K562 (cell line): ENCODE measurements at regions not wholly inside any gene's neighbourhood (a gene's known extent, or its start where the extent isn't known, plus 50 kb on each side); places are given as distances from the start of the nearest gene placed in this dataset.

Source experiments
- ATAC-seq: fragments of 200-7000 bp; cut with Tn5 transposase; 3 replicates; pipeline ENCODE4 v1.9.1; 2020; ENCODE audit warnings: moderate library complexity
- BruUV-seq: library from RNA; stranded (reverse); fragments of 400-500 nt; replicated peaks from 2 replicates; lab custom pipeline; 2021; lab: Mats Ljungman, UMichigan
- CTCF ChIA-PET: fragments of 300-600 bp; formaldehyde crosslinking; extraction: SDS; loops from one replicate; lab custom pipeline; 2021; ENCODE audit warnings: low intra/inter-chr PET ratio; lab: Yijun Ruan, JAX
- POLR2A ChIA-PET: fragments of 300-600, 350-650 bp; sonication (Branson Sonifier 250); formaldehyde crosslinking; extraction: SDS; loops from one replicate; lab custom pipeline; 2021; ENCODE audit warnings: antibody characterized with exemption, inconsistent platforms; lab: Yijun Ruan, JAX
- DNase-seq, 4 experiments: peaks; one replicate each; pipeline versions ENCODE4 v3.0.0 to v3.0.0-alpha.2; 2011 to 2018; ENCODE audit warnings: low spot score in 3 of 4, mixed read lengths in 3 of 4; ENCODE audit errors: extremely low read depth in 1 of 4
- FAIRE-seq: peaks from 2 replicates; lab custom pipeline; 2011; peaks lifted over from hg19 to GRCh38; lab: Jason Lieb, UNC
- H2AFZ ChIP-seq: 2 replicates; pipeline ENCODE4 v1.6.0; 2011; ENCODE audit warnings: low read depth, low read length, control low read depth, inconsistent platforms
- H3K27ac ChIP-seq: fragments of 200-600 bp; 3 replicates; pipeline ENCODE4 v1.8.0; 2011; ENCODE audit warnings: low read depth, mild to moderate bottlenecking, control low read depth, inconsistent platforms, low read length, moderate library complexity, mixed read lengths; ENCODE audit errors: extremely low read depth
- H3K27me3 ChIP-seq, 2 experiments: fragments of 300-600 bp in 1 of 2; 2 replicates in 1 of 2; 3 replicates in 1 of 2; pipeline versions ENCODE4 v1.6.0 to v1.8.0; 2011; ENCODE audit warnings: inconsistent platforms in 2 of 2, low read length in 2 of 2, mild to moderate bottlenecking in 1 of 2, mixed read lengths in 1 of 2, moderate library complexity in 1 of 2; ENCODE audit not compliant: control insufficient read depth in 2 of 2, insufficient read depth in 2 of 2
- H3K36me3 ChIP-seq: fragments of 300-600 bp; 3 replicates; pipeline ENCODE4 v1.8.0; 2011; ENCODE audit warnings: mild to moderate bottlenecking, low read length, inconsistent platforms; ENCODE audit not compliant: control insufficient read depth, insufficient read depth
- H3K4me1 ChIP-seq, 2 experiments: fragments of 200-600 bp in 1 of 2; replicated peaks in 1 of 2; 2 replicates in 1 of 2; 3 replicates in 1 of 2; pipeline versions ENCODE4 v1.5.1 to v1.8.0; 2011; ENCODE audit warnings: inconsistent platforms in 2 of 2, low read length in 2 of 2, mild to moderate bottlenecking in 1 of 2, mixed read lengths in 1 of 2, moderate library complexity in 1 of 2; ENCODE audit not compliant: control insufficient read depth in 2 of 2, insufficient read depth in 2 of 2
- H3K4me2 ChIP-seq: 2 replicates; pipeline ENCODE4 v1.6.1; 2011; ENCODE audit warnings: low read length, control low read depth, inconsistent platforms, mixed read lengths; ENCODE audit not compliant: insufficient read depth
- H3K4me3 ChIP-seq: fragments of 200-600 bp; sonication (generic), shearing (Covaris generic); 2 replicates; pipeline ENCODE4 v1.5.1; 2016; ENCODE audit warnings: control low read depth, inconsistent platforms
- H3K79me2 ChIP-seq: fragments of 200-600 bp; 3 replicates; pipeline ENCODE4 v1.8.0; 2011; ENCODE audit warnings: low read length, inconsistent platforms; ENCODE audit not compliant: control insufficient read depth, insufficient read depth
- H3K9ac ChIP-seq, 2 experiments: 2 replicates each; pipeline versions ENCODE4 v1.6.0 to v1.6.1; 2011; ENCODE audit warnings: low read depth in 2 of 2, low read length in 2 of 2, control low read depth in 1 of 2, inconsistent platforms in 1 of 2, mild to moderate bottlenecking in 1 of 2, mixed read lengths in 1 of 2; ENCODE audit not compliant: insufficient read depth in 1 of 2
- H3K9me1 ChIP-seq: one replicate; pipeline ENCODE4 v1.6.0; 2011; ENCODE audit warnings: inconsistent platforms, mild to moderate bottlenecking, low read length, moderate library complexity; ENCODE audit not compliant: control insufficient read depth, insufficient read depth
- H3K9me3 ChIP-seq: replicated peaks from 2 replicates; pipeline ENCODE4 v1.5.1; 2011; ENCODE audit warnings: low read depth, low read length, inconsistent platforms; ENCODE audit not compliant: control insufficient read depth, insufficient read depth
- H4K20me1 ChIP-seq: replicated peaks from 2 replicates; pipeline ENCODE4 v1.6.1; 2011; ENCODE audit warnings: low read length, inconsistent platforms, mixed read lengths; ENCODE audit not compliant: control insufficient read depth, insufficient read depth
- CBX8 ChIP-seq: fragments of 200-600 bp; sonication (generic); IDR thresholded peaks from 2 replicates; pipeline ENCODE4 v1.6.1; 2012; ENCODE audit warnings: borderline replicate concordance, mixed run types, low read depth, mild to moderate bottlenecking, moderate library complexity, mixed read lengths, low read length, control low read depth, inconsistent platforms; ENCODE audit not compliant: poor library complexity, severe bottlenecking; ENCODE audit errors: extremely low read depth
- DPF2 ChIP-seq: fragments of 450-650 bp; IDR thresholded peaks from 2 replicates; pipeline ENCODE4 v1.6.1; 2016
- KHSRP ChIP-seq: fragments of 450-650 bp; IDR thresholded peaks from 2 replicates; pipeline ENCODE4 v1.6.1; 2017
- LARP7 ChIP-seq: fragments of 450-650 bp; IDR thresholded peaks from 2 replicates; pipeline ENCODE4 v1.6.1; 2016
- MED1 ChIP-seq: sonication (generic); formaldehyde crosslinking; IDR thresholded peaks from 2 replicates; pipeline ENCODE4 v1.8.1; 2023; ENCODE audit warnings: missing genetic modification reagents, borderline replicate concordance
- NFE2L1 ChIP-seq: fragments of 450-650 bp; IDR thresholded peaks from 2 replicates; pipeline ENCODE4 v1.6.1; 2016; ENCODE audit warnings: missing genetic modification characterization, low read depth, mild to moderate bottlenecking, missing compliant biosample characterization, moderate library complexity, borderline replicate concordance
- PHF21A ChIP-seq: fragments of 450-650 bp; IDR thresholded peaks from 2 replicates; pipeline ENCODE4 v1.6.1; 2017; ENCODE audit warnings: low read depth, borderline replicate concordance
- RFX5 ChIP-seq: IDR thresholded peaks from 2 replicates; pipeline ENCODE4 v1.6.1; 2011; ENCODE audit warnings: low read depth, mild to moderate bottlenecking, improper control_type of control experiment, low read length
- SMAD1 ChIP-seq: fragments of 150-350 bp; IDR thresholded peaks from 2 replicates; pipeline ENCODE4 v1.6.1; 2014; ENCODE audit warnings: low read length, low read depth; ENCODE audit not compliant: partially characterized antibody
- ZFX ChIP-seq: sonication (generic); formaldehyde crosslinking; IDR thresholded peaks from 2 replicates; pipeline ENCODE4 v1.8.0; 2022; ENCODE audit warnings: mild to moderate bottlenecking, missing genetic modification reagents, moderate library complexity
- ZNF232 ChIP-seq: sonication (generic); formaldehyde crosslinking; IDR thresholded peaks from 2 replicates; pipeline ENCODE4 v1.8.0; 2022; ENCODE audit warnings: mild to moderate bottlenecking, missing genetic modification reagents
- ZNF717 ChIP-seq: fragments of 250-450 bp; sonication (Bioruptor Pico); IDR thresholded peaks from 2 replicates; pipeline ENCODE4 v1.5.0; 2021
- WGBS: fragments of 100-300 bp; shearing (Covaris generic); methylation state at CpG from one replicate; pipeline ENCODE4 v1.1.6; 2016; ENCODE audit warnings: low coverage, mixed read lengths; ENCODE audit not compliant: insufficient coverage; ENCODE audit errors: missing lambda C conversion rate; 5-methylcytosine and 5-hydroxymethylcytosine counted together
- in situ Hi-C: fragments of 300-500 bp; cut with MboI; formaldehyde crosslinking; loops from 4 replicates; pipeline ENCODE4 v1.15.0; 2018; ENCODE audit warnings: inconsistent platforms, mixed read lengths
- intact Hi-C: fragments of 100-400 bp; cut with micrococcal nuclease; formaldehyde crosslinking; loops from 2 replicates; pipeline ENCODE4 v1.14.2; 2022
- TF ChIP-seq, protein P1 (sequence below): fragments of 450-650 bp; formaldehyde crosslinking; IDR thresholded peaks from 2 replicates; pipeline ENCODE4 v1.4.0; 2020; ENCODE audit warnings: mild to moderate bottlenecking, moderate library complexity
- TF ChIP-seq, protein P2 (sequence below), 2 experiments: fragments of 450-650 bp in 1 of 2; IDR thresholded peaks; 2 replicates each; pipeline ENCODE4 v1.6.1; 2011 to 2017; ENCODE audit warnings: low read depth in 2 of 2, antibody characterized with exemption in 1 of 2, borderline replicate concordance in 1 of 2, low read length in 1 of 2, mild to moderate bottlenecking in 1 of 2, mixed read lengths in 1 of 2; ENCODE audit not compliant: control insufficient read depth in 1 of 2
- TF ChIP-seq, protein P3 (sequence below), 2 experiments: IDR thresholded peaks; 2 replicates each; pipeline ENCODE4 v1.6.1; 2011; ENCODE audit warnings: borderline replicate concordance in 1 of 2, control low read depth in 1 of 2, low read depth in 1 of 2, low read length in 1 of 2, mild to moderate bottlenecking in 1 of 2, mixed read lengths in 1 of 2, moderate library complexity in 1 of 2; ENCODE audit not compliant: insufficient read depth in 1 of 2, insufficient read length in 1 of 2, poor library complexity in 1 of 2, severe bottlenecking in 1 of 2; ENCODE audit errors: extremely low read depth in 1 of 2
- TF ChIP-seq, protein P4 (sequence below): fragments of 450-650 bp; formaldehyde crosslinking; conservative IDR thresholded peaks from 2 replicates; pipeline ENCODE4 v1.4.0; 2022; ENCODE audit warnings: mild to moderate bottlenecking, missing genetic modification characterization

DNA sequence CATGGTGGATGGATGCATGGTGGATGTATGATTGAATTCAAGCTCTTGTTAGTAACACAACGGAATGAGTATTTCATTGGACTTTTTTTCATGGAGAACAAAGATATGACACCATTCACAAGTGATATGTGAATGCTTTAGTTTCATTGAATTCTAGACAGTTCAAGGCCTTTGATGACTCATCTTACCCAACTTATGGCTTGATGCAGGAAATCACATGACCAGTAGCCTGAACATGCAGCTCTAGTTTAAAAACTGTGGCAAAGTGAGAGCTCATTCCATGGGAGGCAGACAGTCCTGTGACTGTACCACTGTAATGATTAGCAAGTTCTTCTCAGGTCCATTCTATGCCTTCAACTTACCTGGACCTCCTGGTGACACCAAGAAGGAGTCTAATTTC lies 1239.3 kb downstream of the TYW1 start:
- no peak overlapping the region for H3K4me3 ChIP-seq
- in situ Hi-C loops = no loop called here
- intact Hi-C loops = no loop called here
- no peaks in the 10 kb centered on the region for H3K9me1 ChIP-seq
- no peak overlapping the region for H3K4me2 ChIP-seq
- no peak overlapping the region for H3K27ac ChIP-seq
- ChIA-PET CTCF (no interaction called here), POLR2A (no interaction called here)
- no peak for DNase-seq
- FAIRE-seq = no peak
- no peaks in the 10 kb centered on the region for H3K36me3 ChIP-seq
- no peaks in the 10 kb centered on the region for H4K20me1 ChIP-seq
- H3K9me3 ChIP-seq = no peaks in the 10 kb centered on the region
- no peaks in the 10 kb centered on the region for H3K79me2 ChIP-seq
- no peak overlapping the region for H2AFZ ChIP-seq
- no TSS peak for BruUV-seq
- WGBS = 0% methylated on average over 1 of the region's 1 CpG
- no peaks in the 10 kb centered on the region for H3K4me1 ChIP-seq
- no peaks in the 10 kb centered on the region for H3K27me3 ChIP-seq
- ATAC-seq = no peak
- no peak overlapping the region for H3K9ac ChIP-seq
- TF ChIP-seq, protein P1, sequence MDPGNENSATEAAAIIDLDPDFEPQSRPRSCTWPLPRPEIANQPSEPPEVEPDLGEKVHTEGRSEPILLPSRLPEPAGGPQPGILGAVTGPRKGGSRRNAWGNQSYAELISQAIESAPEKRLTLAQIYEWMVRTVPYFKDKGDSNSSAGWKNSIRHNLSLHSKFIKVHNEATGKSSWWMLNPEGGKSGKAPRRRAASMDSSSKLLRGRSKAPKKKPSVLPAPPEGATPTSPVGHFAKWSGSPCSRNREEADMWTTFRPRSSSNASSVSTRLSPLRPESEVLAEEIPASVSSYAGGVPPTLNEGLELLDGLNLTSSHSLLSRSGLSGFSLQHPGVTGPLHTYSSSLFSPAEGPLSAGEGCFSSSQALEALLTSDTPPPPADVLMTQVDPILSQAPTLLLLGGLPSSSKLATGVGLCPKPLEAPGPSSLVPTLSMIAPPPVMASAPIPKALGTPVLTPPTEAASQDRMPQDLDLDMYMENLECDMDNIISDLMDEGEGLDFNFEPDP = no peak
- TF ChIP-seq, protein P2, sequence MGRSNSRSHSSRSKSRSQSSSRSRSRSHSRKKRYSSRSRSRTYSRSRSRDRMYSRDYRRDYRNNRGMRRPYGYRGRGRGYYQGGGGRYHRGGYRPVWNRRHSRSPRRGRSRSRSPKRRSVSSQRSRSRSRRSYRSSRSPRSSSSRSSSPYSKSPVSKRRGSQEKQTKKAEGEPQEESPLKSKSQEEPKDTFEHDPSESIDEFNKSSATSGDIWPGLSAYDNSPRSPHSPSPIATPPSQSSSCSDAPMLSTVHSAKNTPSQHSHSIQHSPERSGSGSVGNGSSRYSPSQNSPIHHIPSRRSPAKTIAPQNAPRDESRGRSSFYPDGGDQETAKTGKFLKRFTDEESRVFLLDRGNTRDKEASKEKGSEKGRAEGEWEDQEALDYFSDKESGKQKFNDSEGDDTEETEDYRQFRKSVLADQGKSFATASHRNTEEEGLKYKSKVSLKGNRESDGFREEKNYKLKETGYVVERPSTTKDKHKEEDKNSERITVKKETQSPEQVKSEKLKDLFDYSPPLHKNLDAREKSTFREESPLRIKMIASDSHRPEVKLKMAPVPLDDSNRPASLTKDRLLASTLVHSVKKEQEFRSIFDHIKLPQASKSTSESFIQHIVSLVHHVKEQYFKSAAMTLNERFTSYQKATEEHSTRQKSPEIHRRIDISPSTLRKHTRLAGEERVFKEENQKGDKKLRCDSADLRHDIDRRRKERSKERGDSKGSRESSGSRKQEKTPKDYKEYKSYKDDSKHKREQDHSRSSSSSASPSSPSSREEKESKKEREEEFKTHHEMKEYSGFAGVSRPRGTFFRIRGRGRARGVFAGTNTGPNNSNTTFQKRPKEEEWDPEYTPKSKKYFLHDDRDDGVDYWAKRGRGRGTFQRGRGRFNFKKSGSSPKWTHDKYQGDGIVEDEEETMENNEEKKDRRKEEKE (IDR thresholded peaks at IDR 0.05; ENCODE audit: borderline replicate concordance in 1 of 2, control insufficient read depth in 1 of 2, low read depth in 2 of 2, low read length in 1 of 2) = no peak
- no peak for TF ChIP-seq CBX8
- TF ChIP-seq, protein P3, sequence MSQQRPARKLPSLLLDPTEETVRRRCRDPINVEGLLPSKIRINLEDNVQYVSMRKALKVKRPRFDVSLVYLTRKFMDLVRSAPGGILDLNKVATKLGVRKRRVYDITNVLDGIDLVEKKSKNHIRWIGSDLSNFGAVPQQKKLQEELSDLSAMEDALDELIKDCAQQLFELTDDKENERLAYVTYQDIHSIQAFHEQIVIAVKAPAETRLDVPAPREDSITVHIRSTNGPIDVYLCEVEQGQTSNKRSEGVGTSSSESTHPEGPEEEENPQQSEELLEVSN (IDR thresholded peaks at IDR 0.05; ENCODE audit: borderline replicate concordance in 1 of 2, extremely low read depth in 1 of 2, insufficient read depth in 1 of 2, insufficient read length in 1 of 2, low read depth in 1 of 2, low read length in 1 of 2, poor library complexity in 1 of 2, severe bottlenecking in 1 of 2) = no peak
- TF ChIP-seq NFE2L1 (tag) = no peak
- TF ChIP-seq KHSRP = no peak
- no peak for TF ChIP-seq ZNF232 (CRISPR knock-in tag)
- no peak for TF ChIP-seq DPF2
- TF ChIP-seq LARP7 = no peak
- no peak for TF ChIP-seq SMAD1
- no peak for TF ChIP-seq ZNF717 (CRISPR knock-in tag)
- no peak for TF ChIP-seq RFX5
- TF ChIP-seq, protein P4, sequence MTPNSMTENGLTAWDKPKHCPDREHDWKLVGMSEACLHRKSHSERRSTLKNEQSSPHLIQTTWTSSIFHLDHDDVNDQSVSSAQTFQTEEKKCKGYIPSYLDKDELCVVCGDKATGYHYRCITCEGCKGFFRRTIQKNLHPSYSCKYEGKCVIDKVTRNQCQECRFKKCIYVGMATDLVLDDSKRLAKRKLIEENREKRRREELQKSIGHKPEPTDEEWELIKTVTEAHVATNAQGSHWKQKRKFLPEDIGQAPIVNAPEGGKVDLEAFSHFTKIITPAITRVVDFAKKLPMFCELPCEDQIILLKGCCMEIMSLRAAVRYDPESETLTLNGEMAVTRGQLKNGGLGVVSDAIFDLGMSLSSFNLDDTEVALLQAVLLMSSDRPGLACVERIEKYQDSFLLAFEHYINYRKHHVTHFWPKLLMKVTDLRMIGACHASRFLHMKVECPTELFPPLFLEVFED (CRISPR knock-in tag) = no peak
- TF ChIP-seq ZFX (CRISPR knock-in tag) = no peak
- no peak for TF ChIP-seq PHF21A
- no peak for TF ChIP-seq MED1 (CRISPR knock-in tag)
